Mucosa of rectum (tissue), 2 donors: ENCODE measurements at regions not wholly inside any gene's neighbourhood (a gene's known extent, or its start where the extent isn't known, plus 50 kb on each side); places are given as distances from the start of the nearest gene placed in this dataset.

Experiments
- H3K27ac ChIP-seq, 2 donors: one replicate each; pipeline ENCODE4 v1.7.0; 2013; ENCODE audit warnings: inconsistent platforms in 2 of 2, low read depth in 2 of 2, low read length in 2 of 2
- H3K27me3 ChIP-seq, 2 donors: one replicate each; pipeline ENCODE4 v1.7.0; 2013; ENCODE audit warnings: low read length in 2 of 2; ENCODE audit not compliant: control insufficient read depth in 2 of 2, insufficient read depth in 2 of 2
- H3K36me3 ChIP-seq, 2 donors: one replicate each; pipeline ENCODE4 v1.7.0; 2013; ENCODE audit warnings: low read length in 2 of 2; ENCODE audit not compliant: control insufficient read depth in 2 of 2, insufficient read depth in 2 of 2
- H3K4me1 ChIP-seq, 2 donors: one replicate each; pipeline ENCODE4 v1.7.0; 2013; ENCODE audit warnings: low read length in 2 of 2, mild to moderate bottlenecking in 1 of 2; ENCODE audit not compliant: control insufficient read depth in 2 of 2, insufficient read depth in 2 of 2
- H3K4me3 ChIP-seq, 2 donors: one replicate each; pipeline ENCODE4 v1.7.0; 2013; ENCODE audit warnings: low read length in 2 of 2
- H3K9ac ChIP-seq, 2 donors: one replicate each; pipeline ENCODE4 v1.7.0; 2013; ENCODE audit warnings: low read length in 2 of 2, low read depth in 1 of 2, mild to moderate bottlenecking in 1 of 2
- H3K9me3 ChIP-seq, 2 donors: one replicate each; pipeline ENCODE4 v1.7.0; 2013; ENCODE audit warnings: low read length in 2 of 2; ENCODE audit not compliant: control insufficient read depth in 2 of 2
- donor health status: healthy.
- donor health status: Normal muscosa, but diverticular disease.

GRCh38 chr10:118193642-118194041 is 146.9 kb upstream of the RAB11FIP2 start:
- Histone ChIP-seq H3K27ac (no peak overlapping the region), H3K36me3 (no peaks in the 10 kb centered on the region), H3K9ac (no peak overlapping the region), H3K9me3 (no peaks in the 10 kb centered on the region), H3K4me3 (no peak overlapping the region), H3K4me1 (no peaks in the 10 kb centered on the region), H3K27me3 (no peaks in the 10 kb centered on the region)

DNA sequence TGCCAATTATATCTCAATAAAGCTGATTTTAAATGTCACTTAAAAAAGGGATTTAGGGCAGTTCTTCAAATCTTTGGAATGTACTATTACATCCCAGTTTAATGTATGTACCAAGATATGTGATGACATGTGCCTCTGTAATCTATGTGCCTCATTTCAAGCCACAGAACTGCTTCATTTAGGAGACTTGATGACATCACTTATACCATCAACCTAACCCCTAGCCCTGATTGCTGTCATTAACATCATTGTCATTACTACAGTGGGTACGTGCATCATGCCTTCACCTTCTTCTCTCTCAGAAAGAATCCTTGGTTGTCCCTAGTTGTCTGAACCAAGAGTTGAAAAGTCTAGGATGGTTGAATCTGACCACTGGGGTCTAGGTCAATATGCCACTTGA is 134.3 kb upstream of the RAB11FIP2 start:
- H3K4me1 ChIP-seq: no peaks in the 10 kb centered on the region
- H3K9me3 ChIP-seq: peaks cover 3 to 4% of the 10 kb centered on the region in 2 donors
- no peak overlapping the region for H3K4me3 ChIP-seq
- no peak overlapping the region for H3K27ac ChIP-seq
- H3K9ac ChIP-seq: no peak overlapping the region
- H3K27me3 ChIP-seq: no peaks in the 10 kb centered on the region
- no peaks in the 10 kb centered on the region for H3K36me3 ChIP-seq

DNA sequence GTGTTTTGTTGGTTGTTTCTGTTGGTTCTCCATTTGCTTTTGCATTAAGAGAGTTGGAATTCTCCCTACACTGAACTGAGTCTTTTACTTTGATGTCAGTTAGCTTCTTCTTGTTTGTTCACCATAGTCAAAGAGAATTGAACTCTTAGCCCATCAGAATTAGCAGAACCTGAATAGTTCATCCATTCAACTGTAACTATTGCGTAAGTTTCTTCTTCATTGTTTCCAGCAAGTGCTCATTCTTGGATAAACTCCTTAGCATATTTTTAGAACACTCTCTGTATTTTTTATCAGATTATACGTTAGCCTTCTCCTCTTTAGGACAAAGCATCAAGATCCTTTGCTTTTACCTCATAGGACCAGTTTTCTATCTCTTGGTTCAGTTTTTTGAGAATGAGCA is 128.4 kb upstream of the RAB11FIP2 start:
- Histone ChIP-seq H3K27me3 (no peaks in the 10 kb centered on the region), H3K4me3 (no peak overlapping the region), H3K36me3 (no peaks in the 10 kb centered on the region), H3K9me3 (no peaks in the 10 kb centered on the region), H3K9ac (no peak overlapping the region), H3K4me1 (no peaks in the 10 kb centered on the region), H3K27ac (no peak overlapping the region)

DNA sequence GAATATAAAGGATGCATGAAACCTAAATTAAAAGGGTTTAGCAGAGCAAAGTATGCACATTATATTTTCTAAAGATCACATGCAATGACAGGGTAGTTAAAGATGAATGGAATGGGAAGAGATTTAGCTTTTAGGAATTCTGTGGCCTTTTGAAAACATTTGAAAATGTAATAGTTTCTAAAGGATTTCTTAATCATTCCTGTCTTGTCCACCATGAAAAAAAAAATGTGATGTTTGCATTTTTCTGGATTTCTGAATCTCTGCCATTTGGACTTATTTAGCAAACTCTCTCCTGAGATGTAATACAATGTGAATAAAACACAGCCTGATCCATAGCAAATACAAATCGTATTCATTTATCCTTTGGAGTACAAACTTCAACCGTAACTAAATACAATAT is 126.6 kb upstream of the RAB11FIP2 start:
- Histone ChIP-seq H3K9ac (no peak overlapping the region), H3K4me3 (no peak overlapping the region), H3K4me1 (no peaks in the 10 kb centered on the region), H3K27ac (no peak overlapping the region), H3K27me3 (no peaks in the 10 kb centered on the region), H3K36me3 (no peaks in the 10 kb centered on the region), H3K9me3 (no peaks in the 10 kb centered on the region)

DNA sequence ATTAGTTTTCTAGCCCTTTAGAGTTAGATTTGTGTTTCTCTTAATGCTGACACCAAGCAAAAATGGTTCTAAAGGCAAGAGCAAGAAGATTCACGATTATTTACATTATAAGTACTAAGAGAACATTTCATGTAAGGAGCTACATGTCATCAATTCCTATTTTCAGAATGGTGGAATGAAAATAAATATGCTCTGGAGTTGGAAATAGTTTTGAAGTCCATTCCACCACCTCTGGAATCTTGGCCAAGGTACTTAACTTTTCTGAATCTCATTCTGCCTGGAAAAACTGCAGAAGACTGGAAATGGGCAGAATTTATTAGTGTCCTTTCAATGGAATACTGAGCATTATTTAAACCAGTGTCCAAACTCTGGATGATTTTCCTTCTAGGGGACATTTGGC is 125.1 kb upstream of the RAB11FIP2 start:
- Histone ChIP-seq H3K27me3 (no peaks in the 10 kb centered on the region), H3K4me3 (no peak overlapping the region), H3K9me3 (no peaks in the 10 kb centered on the region), H3K27ac (no peak overlapping the region), H3K4me1 (no peaks in the 10 kb centered on the region), H3K9ac (no peak overlapping the region), H3K36me3 (no peaks in the 10 kb centered on the region)

DNA sequence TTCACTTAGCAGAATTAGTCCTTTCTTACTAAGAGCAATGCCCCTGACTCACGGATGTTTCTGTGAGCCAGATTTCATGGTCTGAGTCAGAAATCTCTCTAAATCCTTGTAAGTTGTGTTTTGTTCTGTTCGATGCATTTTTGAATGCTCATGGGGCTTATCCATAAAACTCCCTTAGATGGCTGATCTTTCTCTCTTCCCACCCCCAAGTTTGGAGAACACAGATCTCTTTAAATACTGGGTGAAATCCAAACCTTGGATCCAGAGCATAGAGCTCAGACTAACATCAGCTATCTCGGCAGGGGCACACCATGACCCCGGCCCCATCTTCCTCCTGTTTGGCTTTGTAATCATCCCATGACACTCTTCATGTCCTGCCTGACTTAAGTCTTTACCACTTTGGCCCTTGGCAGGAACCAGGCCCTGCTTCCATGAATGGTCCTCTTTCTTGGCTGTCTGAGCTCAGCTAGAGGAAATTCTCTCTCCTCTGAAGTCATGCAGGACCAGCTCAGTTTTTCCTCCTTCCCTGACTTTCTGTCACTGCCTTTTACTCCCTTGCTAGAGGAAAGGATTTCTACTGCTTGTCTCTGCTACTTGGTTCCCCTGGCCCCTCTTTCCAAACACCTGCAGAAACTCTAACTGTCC is 120.4 kb upstream of the RAB11FIP2 start:
- H3K4me3 ChIP-seq: no peak overlapping the region
- no peaks in the 10 kb centered on the region for H3K27me3 ChIP-seq
- no peaks in the 10 kb centered on the region for H3K9me3 ChIP-seq
- H3K36me3 ChIP-seq: no peaks in the 10 kb centered on the region
- no peak overlapping the region for H3K27ac ChIP-seq
- no peak overlapping the region for H3K9ac ChIP-seq
- H3K4me1 ChIP-seq: no peaks in the 10 kb centered on the region

DNA sequence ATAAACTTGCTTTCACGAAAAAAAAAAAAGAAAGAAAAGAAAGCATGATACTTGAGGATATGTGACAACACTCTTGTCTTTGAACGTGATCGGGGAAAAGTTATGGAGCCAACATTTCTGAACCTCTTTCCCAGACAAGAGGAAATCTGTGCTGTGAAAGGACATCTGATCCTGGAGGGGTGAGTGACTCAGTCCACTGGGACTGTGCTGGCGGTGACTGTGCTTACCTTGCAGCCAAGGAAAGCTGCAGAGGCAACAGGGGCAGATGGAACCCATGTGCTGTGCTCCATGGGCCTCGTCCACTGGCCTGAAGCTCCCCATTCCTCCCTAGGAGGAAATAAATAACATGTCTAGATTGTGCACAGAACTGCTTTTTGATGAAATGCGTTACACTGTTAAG is 116.5 kb upstream of the RAB11FIP2 start:
- H3K36me3 ChIP-seq: no peaks in the 10 kb centered on the region
- no peak overlapping the region for H3K27ac ChIP-seq
- no peak overlapping the region for H3K4me3 ChIP-seq
- no peak overlapping the region for H3K9ac ChIP-seq
- no peaks in the 10 kb centered on the region for H3K9me3 ChIP-seq
- H3K4me1 ChIP-seq: no peaks in the 10 kb centered on the region
- no peaks in the 10 kb centered on the region for H3K27me3 ChIP-seq

GRCh38 chr10:118161461-118162246 is 114.9 kb upstream of the RAB11FIP2 start:
- H3K36me3 ChIP-seq: no peaks in the 10 kb centered on the region
- no peak overlapping the region for H3K4me3 ChIP-seq
- H3K4me1 ChIP-seq: no peaks in the 10 kb centered on the region
- no peaks in the 10 kb centered on the region for H3K9me3 ChIP-seq
- H3K27ac ChIP-seq: no peak overlapping the region
- H3K27me3 ChIP-seq: no peaks in the 10 kb centered on the region
- H3K9ac ChIP-seq: no peak overlapping the region

DNA sequence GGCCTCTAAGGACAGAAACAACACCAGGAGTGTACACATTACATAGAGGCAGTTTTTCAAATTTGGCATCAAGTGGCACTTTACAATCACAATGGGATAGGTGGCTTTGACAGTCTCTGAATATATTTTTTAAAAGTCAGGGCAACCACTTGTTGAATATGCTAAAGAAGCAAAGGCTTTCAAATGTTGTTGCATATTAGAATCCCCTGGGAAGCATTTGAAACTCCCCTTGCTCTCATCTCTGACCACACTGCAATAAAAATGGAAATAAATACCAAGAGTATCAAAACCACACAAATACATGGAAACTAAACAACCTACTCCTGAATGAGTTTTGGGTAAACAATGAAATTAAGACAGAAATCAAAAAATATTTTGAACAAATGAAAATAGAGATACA is 106.5 kb upstream of the RAB11FIP2 start:
- H3K4me1 ChIP-seq: no peaks in the 10 kb centered on the region
- no peak overlapping the region for H3K27ac ChIP-seq
- no peak overlapping the region for H3K9ac ChIP-seq
- H3K27me3 ChIP-seq: no peaks in the 10 kb centered on the region
- no peak overlapping the region for H3K4me3 ChIP-seq
- H3K9me3 ChIP-seq: no peaks in the 10 kb centered on the region
- no peaks in the 10 kb centered on the region for H3K36me3 ChIP-seq

DNA sequence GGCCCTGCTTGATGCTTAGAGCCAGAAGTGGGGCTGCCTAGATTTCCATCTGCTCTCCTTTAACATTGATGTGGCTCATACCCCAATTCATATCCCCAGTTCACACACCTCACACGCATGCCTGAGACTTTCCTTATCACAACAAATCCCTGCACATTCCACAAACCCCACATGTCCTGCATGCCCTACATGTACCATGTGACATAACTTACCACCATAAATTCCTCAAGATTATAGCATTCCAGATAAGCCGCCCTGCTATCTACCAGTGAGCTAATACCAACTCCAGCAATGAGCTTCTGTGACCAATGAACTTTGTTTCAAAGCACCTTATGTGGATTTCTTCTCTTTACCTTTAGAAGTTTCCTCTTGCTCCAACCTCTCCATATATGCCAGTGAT is 104.7 kb upstream of the RAB11FIP2 start:
- Histone ChIP-seq H3K4me1 (no peaks in the 10 kb centered on the region), H3K36me3 (no peaks in the 10 kb centered on the region), H3K9me3 (no peaks in the 10 kb centered on the region), H3K9ac (no peak overlapping the region), H3K4me3 (no peak overlapping the region), H3K27ac (no peak overlapping the region), H3K27me3 (no peaks in the 10 kb centered on the region)
